ENCODE measurements at regions not wholly inside any gene's neighbourhood (a gene's known extent, or its start where the extent isn't known, plus 50 kb on each side); places are given as distances from the start of the nearest gene placed in this dataset.

DNA sequence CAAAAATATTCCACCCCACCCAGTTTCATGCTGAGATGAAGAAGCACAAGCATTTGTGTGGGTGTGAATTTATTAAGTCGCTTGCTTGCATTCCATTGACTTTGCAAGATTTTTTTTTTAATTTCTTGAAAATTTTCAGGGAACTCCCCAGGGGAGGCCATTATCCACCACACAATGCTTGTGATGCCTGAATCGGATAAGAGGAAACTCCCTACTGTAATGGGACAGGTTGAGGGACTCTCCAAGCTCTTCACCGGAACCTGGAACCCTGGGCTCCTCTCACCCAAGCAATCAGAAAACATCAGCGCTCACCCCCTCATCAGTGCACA is 153.6 kb upstream of the ZMIZ1 start:
- DNase-seq, result no peak

DNA sequence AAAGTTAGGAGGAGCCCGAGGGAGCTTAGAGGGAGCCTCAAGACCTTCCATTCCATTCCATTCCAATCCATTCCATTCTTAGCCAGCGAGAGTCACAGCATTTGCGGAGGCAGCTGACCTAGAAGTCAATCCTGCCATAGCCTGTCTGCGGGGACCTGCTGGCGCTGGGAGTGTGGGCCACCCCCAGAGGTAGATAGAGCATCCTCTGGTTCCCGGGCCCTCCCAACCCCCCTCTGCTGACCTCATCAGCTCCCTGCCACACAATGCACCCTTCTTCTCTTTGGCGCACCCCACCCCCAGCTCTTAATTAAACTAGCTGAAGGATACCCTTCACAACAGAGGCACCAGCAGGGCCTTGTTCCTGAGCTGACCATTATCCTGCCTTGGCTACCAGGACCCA is 152.5 kb upstream of the ZMIZ1 start:
- no peak for DNase-seq

DNA sequence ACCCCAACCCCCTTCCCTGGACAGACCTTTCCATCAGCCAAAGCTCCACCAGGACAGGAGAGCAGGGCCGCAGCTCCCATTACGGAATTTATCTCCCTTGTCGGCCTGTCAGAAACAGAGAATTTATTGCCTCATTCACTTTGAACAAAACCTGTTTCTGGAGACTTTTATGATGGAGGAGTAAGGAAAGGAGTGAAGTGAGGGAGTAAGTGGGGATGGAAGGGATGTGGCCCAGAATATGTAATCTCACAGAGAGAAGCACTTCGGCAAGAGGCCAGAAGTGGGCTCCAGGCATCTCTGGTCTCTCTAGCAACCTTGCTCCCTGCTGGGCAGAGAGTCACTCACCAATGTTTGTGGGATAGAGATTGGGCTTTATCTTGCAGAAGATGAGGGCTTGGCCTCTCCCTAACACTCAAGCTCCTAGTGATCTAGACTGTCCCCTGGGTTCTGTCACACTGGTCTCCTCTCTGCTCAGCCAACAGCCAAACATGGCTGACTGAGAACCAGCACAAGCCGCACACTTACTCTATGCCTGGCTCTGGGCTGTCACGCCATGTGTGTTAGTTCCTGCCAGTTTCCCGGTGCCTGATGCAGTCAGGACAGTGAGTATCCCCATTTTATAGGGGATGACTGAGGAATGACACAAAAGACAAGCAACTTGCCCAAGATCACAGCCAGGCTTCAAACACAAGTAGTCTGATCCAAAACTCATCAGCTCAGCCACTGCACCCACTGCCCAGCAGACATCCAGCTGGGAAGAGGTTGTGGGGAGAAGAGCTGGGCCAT is 149.4 kb upstream of the ZMIZ1 start:
- no peak for DNase-seq

DNA sequence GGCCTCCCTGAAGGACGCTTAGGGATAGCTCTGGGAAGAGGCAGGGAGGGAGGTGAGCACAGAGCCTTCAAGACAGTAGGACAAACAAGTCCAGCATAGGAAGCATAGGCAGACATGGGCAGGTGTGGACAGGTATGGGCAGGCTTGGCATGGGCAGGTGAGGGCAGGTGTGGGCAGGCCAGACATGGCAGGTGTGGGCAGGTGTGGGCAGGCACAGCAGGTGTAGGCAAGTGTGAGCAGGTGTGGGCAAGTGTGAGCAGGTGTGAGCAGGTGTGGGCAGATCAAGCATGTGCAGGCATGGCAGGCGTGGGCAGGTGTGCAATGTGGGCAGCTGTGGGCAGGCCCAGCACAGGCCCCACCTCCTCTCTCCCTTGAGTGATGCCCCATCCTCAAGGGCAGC is 148.8 kb upstream of the ZMIZ1 start:
- DNase-seq, result no peak

DNA sequence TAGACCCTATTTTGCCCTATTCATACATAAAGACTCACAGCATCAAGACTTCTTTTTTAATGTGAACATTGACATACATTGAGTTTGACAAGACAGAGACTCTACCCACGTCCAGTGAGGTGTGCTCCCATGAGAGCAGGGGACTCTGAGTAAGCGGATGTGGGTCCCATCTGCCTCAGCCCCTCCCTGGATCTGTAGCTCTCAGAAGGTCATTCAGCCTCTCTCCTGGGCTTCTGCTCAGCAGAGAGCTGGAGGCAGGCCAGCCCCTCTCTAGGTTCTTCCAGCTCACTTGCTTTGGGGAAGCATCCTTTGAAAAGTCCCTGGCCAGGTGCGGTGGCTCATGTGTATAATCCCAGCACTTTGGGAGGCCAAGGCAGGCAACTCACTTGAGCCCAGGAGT is 146.9 kb upstream of the ZMIZ1 start:
- no peak for DNase-seq

DNA sequence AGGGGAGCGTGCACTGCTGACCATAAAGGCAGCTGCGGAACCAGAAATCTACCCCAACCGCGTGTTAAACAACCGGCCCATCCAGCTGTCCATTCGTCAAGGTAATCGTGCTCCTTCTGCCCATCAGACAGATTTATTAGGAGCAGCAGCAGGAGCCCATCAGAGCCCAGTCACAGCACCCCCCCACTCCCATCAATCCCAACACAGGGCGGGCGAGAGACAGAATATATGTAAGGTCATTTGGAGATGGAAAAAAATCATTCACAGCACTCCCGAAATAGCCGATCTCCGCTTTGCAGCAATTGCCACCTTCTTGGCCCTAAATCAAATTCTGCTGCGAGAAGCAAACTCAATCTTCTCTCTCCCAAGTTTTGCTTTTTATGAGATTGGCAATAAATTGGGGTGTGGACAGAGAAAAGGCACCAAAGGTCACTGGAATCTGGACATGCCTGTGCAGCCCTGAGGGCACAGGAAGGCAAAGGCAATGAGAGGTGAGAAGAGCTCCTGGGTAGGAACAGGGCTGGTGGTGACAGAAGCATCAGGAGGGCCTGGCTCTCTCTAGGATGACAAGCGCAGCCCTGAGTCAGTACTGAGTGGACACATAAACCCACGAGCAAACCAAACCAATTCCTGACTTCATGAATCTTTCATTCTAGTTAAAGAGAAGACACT is 145.0 kb upstream of the ZMIZ1 start:
- no peak for DNase-seq

DNA sequence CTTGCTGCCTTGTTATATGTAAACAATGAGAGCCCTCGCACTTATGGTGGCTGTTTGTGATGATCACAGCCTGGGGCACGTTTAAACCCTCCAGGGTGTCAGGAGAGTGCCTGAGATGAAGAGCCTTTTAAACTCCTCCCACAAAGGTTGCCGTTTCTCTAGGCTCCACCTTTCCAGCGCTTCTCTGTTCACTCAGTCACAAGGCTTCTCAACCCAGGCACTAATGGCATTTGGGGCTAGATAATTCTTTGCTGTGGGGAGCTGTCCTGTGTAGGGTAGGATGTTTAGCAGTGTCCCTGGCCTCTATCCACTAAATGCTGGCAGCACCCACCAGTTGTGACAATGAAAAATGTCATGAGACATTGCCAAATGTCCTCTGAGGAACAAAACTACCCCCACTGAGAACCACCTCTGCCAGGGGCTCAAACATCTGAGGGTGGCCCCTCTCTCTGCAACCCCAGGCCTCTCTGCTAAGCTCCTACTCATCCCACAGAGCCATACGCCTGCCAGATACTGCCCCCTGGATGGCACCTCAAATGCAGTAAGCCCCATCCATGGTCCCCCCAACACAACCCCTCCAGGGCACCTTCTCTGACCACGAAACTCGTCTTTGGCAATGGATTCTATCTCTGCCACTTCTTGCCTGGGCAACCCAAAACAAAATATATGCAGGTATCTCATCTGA is 144.3 kb upstream of the ZMIZ1 start:
- no peak for DNase-seq

DNA sequence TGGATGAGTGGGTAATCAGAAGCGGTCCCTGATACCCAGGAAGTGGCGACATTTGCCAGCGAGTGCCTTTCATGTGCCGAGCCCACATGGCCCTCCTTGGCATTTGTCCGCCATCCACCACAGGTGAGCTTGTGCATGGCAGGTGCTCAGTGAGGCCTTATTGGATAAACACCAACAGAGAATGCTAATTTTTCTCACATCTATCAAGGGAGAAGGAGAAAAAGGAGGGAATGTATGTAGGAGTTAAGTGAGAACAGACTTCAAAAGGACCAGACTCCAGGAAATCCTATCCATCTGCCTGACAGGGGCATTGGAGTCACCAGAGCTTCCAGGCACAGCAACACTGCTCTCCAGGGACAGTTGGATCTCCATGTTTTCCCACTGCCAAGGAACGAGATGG is 143.5 kb upstream of the ZMIZ1 start:
- DNase-seq, result no peak

DNA sequence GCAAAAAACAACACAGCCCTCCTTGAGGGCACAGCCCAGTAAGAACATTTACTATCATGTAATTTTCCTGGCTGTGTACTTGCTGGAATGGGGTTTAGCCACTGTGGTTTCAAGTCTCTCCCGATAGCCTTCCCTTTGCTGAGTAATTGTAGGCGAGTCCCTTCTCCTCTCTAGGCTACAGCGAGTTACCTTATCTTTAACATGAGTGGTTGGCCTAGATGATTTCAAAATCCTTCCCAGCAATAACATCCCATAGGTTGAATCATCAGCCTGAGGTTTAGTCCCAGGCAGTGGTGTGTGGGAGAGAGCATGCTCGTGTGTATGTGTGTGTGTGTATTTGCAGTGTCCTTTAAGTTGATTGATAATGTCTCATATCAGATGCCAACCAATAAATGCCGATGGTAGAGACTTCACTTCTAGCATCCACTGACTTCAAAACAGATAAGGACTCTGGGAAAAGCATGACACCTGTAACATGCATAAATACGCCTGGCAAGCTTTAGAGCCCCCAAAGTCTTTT is 142.9 kb upstream of the ZMIZ1 start:
- DNase-seq, result no peak

DNA sequence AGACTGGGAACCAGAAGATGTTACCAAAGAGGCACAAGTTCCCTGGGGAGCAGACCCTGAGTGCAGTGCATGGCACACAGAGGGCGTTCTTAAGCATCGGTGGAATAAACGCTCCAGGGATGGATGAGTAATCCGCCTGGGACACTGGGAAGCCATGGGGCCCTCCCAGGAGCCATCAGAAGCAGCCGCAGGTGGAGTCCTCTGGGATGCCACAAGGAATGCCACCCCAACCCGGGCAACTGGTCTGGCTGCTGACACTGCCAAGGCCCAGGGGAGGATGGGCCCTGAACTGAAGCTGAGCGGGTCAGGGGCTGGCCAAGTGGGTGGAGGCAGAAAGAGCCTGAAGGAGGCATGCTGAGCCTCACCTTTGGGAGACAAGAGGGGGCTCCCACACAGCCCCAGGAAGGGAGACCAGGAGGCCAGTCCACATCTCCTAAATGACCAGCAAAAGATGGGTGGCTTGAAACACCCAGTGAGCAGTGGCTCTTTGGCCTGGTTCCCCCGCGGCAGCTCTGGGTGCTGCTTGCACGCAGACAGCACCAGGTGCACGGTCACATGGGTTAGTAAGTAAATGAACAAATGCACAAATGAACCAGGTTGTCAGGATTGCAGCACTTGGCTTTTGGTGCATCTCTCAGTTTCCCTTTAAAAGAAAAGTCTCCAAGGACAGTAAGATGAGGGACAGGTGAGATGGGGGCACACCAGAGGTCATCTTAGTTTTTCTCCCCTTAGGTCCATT is 141.3 kb upstream of the ZMIZ1 start:
- no peak for DNase-seq

DNA sequence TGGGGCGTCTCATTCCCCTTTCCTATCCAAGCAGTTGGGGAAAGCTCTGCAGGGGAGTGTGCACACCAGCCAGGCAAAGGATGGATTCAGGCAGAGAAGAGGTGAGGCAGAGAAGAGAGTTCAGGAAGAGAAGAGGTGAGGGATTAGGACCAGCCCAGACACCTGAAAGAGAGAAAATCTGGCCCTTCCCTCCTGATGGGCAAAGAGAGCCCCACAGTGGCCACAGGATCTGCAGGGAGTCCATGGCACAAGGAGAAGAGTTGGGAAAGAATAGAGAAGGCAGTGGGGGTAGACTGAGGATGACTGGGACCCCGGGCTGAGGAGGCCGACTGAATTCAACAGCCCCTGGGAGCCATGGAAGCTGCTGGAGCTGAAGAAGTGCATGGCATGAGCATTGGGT is 140.4 kb upstream of the ZMIZ1 start:
- DNase-seq, result no peak

DNA sequence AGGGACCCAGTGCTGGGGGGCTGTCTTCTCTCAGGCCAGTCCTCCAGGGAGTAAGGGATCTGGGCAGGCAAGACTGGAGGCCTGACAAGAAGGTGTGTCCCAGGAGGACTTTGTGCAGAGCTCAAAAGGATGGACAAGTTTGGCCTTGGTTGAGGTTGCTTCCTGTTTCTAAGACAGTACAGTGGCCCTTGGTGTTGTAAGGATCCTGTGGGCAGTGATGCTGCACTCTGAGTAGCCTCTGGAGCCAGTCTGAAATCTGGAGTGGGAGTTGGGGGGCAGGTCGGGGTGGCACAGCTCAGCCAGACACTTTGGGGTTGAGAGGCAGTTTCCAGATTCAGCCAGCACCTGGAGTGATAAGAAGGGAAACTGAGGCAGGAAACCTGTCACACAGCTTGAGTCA is 139.2 kb upstream of the ZMIZ1 start:
- no peak for DNase-seq

DNA sequence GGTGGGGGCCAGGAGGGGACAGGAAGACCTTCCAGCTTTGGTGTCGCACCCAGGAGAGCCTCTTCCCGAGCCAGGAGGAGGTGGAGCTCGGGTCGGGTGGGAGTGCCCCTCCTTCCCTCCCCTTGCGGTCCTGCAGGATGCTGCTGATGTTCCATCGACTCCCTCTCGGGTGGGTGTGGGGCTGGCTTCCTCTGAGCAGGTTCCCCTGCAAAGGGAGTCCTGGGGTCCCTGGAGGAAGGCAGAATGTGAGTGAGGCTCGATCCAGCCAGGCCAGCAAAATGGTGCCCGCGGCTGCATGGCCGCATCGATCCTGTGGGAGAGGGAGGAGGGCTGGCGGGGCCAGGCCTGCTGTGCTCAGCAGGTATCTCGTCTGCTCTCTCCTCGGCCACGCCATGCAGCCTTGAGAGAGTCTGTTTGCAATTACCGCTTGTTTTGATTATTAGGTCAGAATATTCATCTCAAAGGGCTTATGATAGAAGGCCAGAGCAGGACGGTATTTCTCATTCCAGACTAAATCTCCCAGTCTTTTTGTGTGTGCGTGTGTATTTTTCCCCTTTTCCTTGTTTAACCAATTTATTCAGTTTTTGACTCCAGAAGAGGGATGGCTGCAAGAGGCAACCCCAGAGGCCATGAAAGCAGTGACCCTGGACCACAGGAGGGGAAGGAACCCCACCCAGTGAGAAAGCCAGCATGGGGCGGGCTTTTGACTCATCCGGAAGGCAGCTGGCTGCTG is 137.3 kb upstream of the ZMIZ1 start:
- no peak for DNase-seq

DNA sequence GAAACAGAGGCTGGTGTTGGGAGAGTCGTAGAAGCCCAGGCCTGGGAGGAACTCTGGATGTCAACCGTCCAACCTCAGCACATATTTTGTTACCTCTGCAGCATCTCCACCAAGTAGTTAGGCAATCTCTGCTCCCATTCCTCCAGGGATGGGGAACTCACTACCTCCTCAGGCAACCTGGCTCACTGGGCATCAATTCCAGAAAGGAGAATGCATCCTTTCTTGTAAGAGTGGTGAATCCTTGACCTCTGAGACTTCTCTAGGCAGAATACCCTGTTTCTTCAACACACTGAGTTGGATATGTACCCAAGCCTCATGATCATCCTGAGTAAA is 136.7 kb upstream of the ZMIZ1 start:
- no peak for DNase-seq

DNA sequence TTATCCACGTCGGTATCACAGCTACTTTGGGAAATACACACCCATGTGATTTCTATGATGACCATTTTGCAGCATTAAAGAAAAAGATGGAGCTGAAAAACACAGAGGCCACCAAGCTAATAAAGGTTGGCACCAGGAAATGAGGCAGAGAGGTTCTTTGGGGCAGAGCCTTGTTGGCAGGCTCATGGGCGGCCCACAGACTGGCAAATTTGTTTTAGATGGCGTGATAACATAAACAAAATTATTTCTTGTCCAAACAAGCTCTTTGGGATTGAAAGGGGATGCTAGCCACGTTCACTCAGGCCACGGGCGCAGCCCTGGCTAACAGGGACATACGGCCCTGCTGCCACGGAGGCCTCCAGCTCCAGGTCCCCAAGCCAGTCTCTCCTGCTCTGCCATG is 135.9 kb upstream of the ZMIZ1 start:
- DNase-seq, result no peak

DNA sequence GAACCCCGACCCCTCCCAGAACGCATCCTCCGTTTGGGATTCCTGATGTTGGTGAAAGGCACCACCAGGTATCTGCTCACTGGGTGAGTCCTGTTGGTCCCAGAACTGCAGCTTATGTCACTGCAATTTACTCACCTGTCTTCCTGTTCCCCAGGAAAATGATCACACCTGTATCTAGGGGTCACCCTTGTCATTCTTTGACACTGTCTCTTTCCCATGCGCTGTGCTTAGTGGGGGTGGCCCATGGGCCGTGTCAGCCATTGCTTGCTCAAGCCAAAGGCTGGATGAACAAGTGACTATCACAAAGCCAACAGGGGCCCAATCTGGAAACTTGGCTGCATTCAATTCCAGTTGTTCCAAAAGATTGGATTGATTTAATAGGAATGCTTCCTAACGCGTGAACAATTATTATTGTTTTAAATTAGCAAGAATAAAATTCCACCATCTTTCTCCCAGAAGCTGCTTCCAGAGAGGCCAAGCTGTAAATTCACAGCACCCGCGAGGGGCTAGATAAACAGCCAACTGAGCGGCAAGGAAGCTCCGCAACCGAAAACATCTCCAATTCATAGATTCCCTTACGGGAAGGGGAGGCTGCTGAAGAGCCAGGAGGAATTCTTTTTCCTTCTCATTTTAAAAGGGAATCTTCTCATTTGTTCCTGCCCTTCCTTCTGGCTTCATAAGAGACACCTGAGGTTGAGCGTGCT is 134.8 kb upstream of the ZMIZ1 start:
- no peak for DNase-seq

DNA sequence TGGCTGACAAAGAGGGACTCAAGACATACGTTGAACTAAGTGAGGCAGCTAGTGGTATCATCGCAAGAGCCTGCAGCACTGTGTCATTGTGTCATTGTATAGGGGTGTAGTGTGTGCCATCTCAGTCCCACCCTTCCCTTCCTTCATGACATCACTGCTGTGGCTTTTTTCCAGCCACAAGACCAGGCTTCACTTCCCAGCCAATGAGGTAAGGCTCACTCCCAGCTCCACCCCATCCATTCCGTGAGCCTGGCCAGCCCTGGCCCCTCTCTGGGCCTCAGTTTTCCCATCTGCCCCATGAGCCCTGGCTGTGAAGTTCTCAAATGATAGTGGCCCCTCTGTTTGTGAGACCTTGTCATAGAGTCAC is 134.3 kb upstream of the ZMIZ1 start:
- no peak for DNase-seq

DNA sequence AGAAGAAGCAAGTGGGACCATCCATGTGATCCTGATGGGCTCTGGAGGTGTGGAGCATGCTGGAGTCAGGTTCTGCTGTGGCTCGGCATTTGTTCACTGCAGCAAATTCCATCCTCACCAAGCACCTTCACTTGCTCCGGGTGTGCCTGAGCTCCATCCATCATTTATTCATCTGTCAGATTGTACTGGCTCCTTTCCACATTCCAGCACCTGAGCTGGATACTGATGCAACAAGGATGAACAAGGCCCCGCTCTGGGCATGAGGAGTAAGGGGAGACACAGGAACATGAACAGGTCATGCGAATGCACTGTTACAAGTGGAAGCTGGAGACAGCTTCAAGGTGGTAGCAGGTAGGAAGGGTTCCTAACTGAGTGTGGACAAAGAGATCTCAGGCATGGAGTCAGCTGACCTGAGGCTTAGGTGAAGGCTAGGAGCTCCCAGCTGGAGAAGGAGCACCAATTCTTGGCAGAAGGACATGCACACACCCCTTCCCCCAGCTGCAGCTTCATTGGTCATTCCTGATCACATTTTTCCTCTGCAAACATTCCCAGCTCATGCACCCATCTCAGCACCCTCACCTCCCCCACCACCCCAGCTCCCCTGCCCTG is 133.7 kb upstream of the ZMIZ1 start:
- no peak for DNase-seq

DNA sequence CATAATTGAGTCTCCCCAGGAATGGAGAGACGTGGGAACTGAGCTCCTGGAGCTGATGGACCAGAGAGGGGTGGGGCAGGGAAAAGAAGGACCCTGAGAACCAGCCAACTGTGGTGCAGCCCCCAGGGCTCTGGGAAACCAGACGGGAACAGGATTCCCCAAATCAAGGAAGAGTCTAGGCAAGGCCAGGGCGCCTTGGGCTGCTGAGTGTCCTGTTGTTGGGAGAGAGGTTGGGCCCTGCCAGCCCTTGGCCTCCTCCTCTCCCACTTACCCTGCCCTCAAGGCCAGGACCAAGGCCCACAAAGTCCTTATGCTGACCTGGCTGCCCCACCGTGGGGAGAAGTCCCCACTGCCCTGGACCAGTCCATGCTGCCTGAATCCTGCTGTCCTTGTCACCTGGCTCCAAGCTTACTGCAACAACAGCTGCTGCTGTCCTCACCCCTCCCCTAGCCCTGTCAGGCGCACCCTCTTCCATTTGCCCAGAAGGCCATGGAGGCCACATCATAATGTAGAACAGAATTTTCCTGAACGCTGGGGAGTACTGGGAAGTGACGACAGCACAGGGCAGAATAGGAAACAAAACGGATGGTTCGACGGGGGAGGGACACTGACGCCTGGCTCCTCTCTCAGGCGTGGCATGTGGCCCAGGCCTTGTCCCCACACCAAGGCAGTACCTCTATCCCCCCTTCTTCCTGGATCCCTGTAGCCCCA is 132.9 kb upstream of the ZMIZ1 start:
- DNase-seq, result no peak

DNA sequence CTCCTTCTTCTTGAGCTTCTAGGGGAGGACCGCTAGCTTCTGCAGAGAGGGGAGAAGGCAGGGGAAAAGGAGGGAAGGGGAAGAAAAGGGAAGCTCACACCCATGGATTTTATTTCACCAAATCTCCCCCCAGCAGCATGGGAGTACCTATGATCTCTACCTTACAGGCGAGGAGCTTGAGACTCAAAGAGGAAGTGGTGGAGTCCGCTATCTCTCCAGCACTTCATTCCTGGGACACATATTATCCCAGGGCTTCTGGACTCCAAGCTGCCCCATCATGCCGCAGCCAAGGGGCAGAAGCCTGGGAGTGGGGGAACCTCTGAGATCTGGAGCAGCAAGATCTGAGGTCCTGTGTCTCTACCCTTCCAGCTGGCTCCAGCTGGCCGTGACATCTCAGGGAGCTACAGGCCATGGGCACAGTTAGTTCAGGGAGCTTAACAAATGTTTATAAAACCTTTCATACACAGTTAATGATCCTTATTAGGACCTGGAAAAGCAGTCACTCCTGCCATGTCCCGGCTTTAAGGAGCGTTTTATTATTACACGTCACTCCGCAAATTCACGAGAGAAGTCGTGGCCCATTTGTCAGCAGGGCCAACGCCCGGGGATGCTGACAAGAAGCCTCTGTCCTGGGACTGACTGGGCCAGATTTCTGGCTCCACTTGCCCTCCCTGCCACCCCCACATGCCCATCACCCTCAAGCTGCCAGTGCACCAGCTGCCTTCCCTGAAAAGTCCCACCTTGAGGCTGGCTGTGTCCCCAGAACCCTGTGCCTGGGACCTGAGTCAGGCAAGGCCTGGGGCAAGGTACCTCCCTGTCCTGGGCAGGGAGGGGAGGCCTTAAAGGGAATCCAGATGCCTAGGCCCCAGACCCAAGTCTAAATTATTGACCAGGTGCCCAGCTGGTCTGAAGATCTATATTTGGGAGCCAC is 132.1 kb upstream of the ZMIZ1 start:
- DNase-seq, result no peak
